Activated CD4-positive, alpha-beta T cell treated with anti-CD3 and anti-CD28 coated beads, Interleukin-2, amount 10 ng/mL, durations not matched to agents 7 days and 5 days (primary cell): ENCODE measurements at regions not wholly inside any gene's neighbourhood (a gene's known extent, or its start where the extent isn't known, plus 50 kb on each side); places are given as distances from the start of the nearest gene placed in this dataset.
"Not testable (repeated sequence)": the region's sequence is repeated elsewhere in the genome, so short reads cannot be mapped to it uniquely, and the experiment has no call there.

Experiments
- CTCF ChIA-PET: fragments of 350-600 bp; sonication (Branson Sonifier 250); formaldehyde crosslinking; loops from one replicate; lab custom pipeline; 2021; ENCODE audit warnings: antibody characterized with exemption; lab: Charles Lee
- POLR2A ChIA-PET: fragments of 350-600 bp; sonication (Branson Sonifier 250); formaldehyde crosslinking; loops from one replicate; lab custom pipeline; 2021; ENCODE audit warnings: antibody characterized with exemption; lab: Charles Lee
- DNase-seq: peaks from one replicate; pipeline ENCODE4 v3.0.0-alpha.2; 2020
- H3K27ac Mint-ChIP-seq: one replicate; pipeline ENCODE4 v1.8.0; 2021; ENCODE audit warnings: mild to moderate bottlenecking, moderate library complexity, mixed read lengths
- H3K27me3 Mint-ChIP-seq: one replicate; pipeline ENCODE4 v1.8.0; 2021; ENCODE audit warnings: mixed read lengths
- H3K36me3 Mint-ChIP-seq: one replicate; pipeline ENCODE4 v1.8.0; 2021; ENCODE audit warnings: low read depth, mixed read lengths
- H3K4me1 Mint-ChIP-seq: one replicate; pipeline ENCODE4 v1.8.0; 2021; ENCODE audit warnings: mixed read lengths
- H3K4me3 Mint-ChIP-seq: one replicate; pipeline ENCODE4 v1.8.0; 2021; ENCODE audit warnings: mild to moderate bottlenecking, moderate library complexity, mixed read lengths
- H3K9me3 Mint-ChIP-seq: one replicate; pipeline ENCODE4 v1.8.0; 2021; ENCODE audit warnings: mixed read lengths

DNA sequence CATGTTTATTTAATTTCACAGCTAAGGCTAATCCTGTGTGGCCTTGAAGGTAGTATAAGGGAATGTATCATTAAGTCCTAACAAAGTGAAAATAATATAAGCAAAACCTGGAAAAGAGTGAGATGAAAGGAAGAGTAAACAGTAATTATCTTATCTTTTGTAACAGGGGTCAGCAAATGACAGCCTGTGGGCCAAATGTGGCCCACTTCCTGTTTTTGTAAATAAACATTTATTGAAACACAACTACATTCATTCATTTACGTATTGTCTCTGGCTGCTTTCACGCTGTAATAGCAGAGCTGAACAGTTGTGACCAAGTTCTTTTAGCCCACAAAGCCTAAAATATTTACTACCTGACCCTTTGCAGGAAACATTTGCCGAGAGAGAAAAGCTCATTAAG is 78.4 kb upstream of the HTR4 start:
- H3K36me3 Mint-ChIP-seq = no peaks in the 10 kb centered on the region
- DNase-seq = no peak
- H3K27ac Mint-ChIP-seq = no peak overlapping the region
- ChIA-PET POLR2A (no interaction called here), CTCF (interaction anchor here (0.7 to 5.4 kb wide), 7 partner anchors 40 to 553 kb away, joined by 3 to 35 read pairs (median 4); no protein-coding TSS in a partner anchor)
- H3K27me3 Mint-ChIP-seq = peaks cover 1% of the 10 kb centered on the region
- no peak overlapping the region for H3K4me3 Mint-ChIP-seq
- H3K4me1 Mint-ChIP-seq = peaks cover 4% of the 10 kb centered on the region
- no peaks in the 10 kb centered on the region for H3K9me3 Mint-ChIP-seq

DNA sequence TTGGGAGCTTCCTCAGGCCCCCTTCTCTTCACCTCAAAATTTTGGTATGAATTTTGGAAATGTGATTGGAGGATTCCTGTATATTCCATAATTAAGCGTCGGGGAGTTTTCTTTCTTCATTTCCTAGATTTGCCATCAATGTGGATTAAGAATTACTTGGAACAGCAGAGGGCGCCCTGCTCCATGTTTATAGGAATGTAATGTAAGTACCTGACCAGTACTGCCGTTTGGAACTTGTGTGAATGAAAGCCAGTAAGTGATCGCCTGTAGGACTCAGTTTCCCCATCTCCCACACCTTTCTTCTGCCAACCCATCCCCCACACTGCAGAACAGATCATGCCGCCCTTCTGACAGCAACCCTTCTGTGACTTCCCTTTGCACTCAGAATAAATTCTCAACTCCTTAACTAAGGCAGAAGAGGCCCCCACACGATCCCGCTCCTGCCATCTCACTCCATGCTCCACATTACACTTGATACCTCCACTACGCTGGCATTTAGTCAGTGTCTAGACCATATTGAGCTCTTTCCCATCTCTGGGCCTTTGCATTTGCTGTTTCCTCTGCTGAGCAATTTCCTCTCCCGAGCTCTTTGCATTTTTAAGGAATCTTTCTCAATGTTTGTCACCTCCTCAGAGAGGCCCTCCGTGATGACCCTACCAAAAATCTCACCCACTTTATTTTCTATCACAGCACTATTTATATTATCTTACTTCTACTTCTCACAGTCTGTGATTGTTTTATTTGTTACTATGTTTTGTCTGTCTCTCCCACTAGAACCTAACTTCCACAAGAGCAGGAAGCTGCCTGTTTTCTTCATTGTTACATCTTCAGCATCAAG is 79.5 kb upstream of the HTR4 start:
- DNase-seq = peak; percentile 81
- POLR2A ChIA-PET = interaction anchor here (1.2 kb wide), 1 partner anchor 224 kb away, joined by 3 read pairs; no protein-coding TSS in a partner anchor
- Mint-ChIP-seq H3K4me3 (no peak overlapping the region), H3K27ac (no peak overlapping the region), H3K36me3 (no peaks in the 10 kb centered on the region), H3K4me1 (peaks cover 4% of the 10 kb centered on the region), H3K27me3 (peaks cover 4% of the 10 kb centered on the region), H3K9me3 (no peaks in the 10 kb centered on the region)
- CTCF ChIA-PET = interaction anchor here (0.6 to 5.4 kb wide), 11 partner anchors 9 to 535 kb away, joined by 3 to 35 read pairs (median 3); no protein-coding TSS in a partner anchor

DNA sequence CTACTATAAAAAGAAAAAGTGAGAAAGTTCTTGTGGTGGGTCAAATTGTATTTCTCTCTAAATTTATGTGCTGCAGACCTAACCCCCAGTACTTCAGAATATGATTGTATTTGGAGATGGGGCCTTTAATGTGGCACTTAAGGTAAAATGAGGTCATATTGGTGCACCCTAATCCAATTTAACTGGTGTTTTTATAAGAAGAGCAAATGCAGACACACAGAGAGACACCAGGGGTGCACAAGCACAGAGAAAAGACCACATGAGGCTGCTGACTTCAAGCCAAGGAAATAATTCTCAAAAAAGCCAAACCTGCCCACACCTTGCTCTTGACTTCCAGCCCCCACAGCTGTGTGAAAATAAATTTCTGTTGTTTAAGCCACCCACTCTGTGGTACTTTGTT is 80.2 kb upstream of the HTR4 start:
- POLR2A ChIA-PET = interaction anchor here (1.2 kb wide), 1 partner anchor 223 kb away, joined by 3 read pairs; no protein-coding TSS in a partner anchor
- H3K4me1 Mint-ChIP-seq = peaks cover 4% of the 10 kb centered on the region
- CTCF ChIA-PET = interaction anchor here (0.6 to 1.1 kb wide), 4 partner anchors 8 to 305 kb away, joined by 3 to 5 read pairs (median 4); no protein-coding TSS in a partner anchor

DNA sequence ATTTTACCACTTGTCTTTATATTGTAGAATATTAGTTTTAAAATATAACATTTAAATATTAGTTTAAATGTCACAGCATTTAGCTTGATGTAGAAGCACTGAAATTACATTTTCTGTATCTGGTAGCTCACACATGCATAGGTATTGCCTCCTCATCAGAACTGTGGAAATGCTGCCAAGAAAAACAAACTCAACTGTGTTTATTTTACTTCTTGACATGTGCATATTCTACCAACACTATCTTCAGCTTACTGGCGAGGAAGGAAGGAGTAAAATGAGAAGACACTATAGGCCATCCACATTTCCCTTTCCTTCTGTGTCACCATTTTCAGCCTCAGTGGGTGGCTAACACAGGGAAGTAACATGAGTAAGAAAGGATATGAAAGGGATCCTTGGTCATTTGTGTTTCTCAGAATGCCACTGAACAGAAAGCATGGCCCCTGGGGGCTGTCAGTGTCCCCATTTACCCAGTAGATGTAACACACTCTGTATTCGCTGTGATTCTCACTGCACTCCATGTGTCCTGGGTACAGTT is 81.0 kb upstream of the HTR4 start:
- H3K9me3 Mint-ChIP-seq = no peaks in the 10 kb centered on the region
- POLR2A ChIA-PET = no interaction called here
- no peak overlapping the region for H3K4me3 Mint-ChIP-seq
- peaks cover 4% of the 10 kb centered on the region for H3K27me3 Mint-ChIP-seq
- H3K27ac Mint-ChIP-seq = no peak overlapping the region
- peaks cover 4% of the 10 kb centered on the region for H3K4me1 Mint-ChIP-seq
- CTCF ChIA-PET = interaction anchor here (0.7 kb wide), 1 partner anchor 379 kb away, joined by 4 read pairs; no protein-coding TSS in a partner anchor
- no peak for DNase-seq
- no peaks in the 10 kb centered on the region for H3K36me3 Mint-ChIP-seq

More for the DNA sequence above, 80.2 kb upstream of the HTR4 start:
- no peaks in the 10 kb centered on the region for H3K9me3 Mint-ChIP-seq
- H3K36me3 Mint-ChIP-seq = no peaks in the 10 kb centered on the region
- H3K4me3 Mint-ChIP-seq = no peak overlapping the region
- no peak overlapping the region for H3K27ac Mint-ChIP-seq
- DNase-seq = no peak
- H3K27me3 Mint-ChIP-seq = peaks cover 4% of the 10 kb centered on the region

DNA sequence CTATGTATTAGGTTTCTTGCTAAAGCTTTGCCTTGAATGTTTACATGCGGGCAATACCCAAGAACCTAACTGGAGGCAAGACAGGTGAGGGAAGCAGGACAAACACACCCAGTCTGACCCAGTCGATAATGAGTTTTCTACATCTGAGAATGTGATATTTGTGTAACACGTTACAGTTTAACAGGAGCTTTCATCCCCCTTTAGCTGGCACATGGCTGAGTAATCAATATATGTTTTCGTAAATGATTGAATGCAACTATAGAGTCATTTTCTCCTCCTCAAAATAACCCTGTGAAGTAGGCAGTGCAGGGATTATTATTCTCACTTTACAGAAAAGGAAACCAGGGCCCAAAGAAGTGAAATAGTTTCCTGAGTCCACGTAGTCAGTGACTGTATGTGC is 84.7 kb upstream of the HTR4 start:
- no peaks in the 10 kb centered on the region for H3K9me3 Mint-ChIP-seq
- DNase-seq = no peak
- no peak overlapping the region for H3K4me3 Mint-ChIP-seq
- H3K4me1 Mint-ChIP-seq = no peaks in the 10 kb centered on the region
- POLR2A ChIA-PET = interaction anchor here (0.6 kb wide), 1 partner anchor 1336 kb away, joined by 3 read pairs; no protein-coding TSS in a partner anchor
- no peaks in the 10 kb centered on the region for H3K36me3 Mint-ChIP-seq
- peaks cover 13% of the 10 kb centered on the region for H3K27me3 Mint-ChIP-seq
- no peak overlapping the region for H3K27ac Mint-ChIP-seq
- CTCF ChIA-PET = interaction anchor here (1.0 to 4.0 kb wide), 6 partner anchors 8 to 297 kb away, joined by 3 to 15 read pairs (median 4); no protein-coding TSS in a partner anchor

DNA sequence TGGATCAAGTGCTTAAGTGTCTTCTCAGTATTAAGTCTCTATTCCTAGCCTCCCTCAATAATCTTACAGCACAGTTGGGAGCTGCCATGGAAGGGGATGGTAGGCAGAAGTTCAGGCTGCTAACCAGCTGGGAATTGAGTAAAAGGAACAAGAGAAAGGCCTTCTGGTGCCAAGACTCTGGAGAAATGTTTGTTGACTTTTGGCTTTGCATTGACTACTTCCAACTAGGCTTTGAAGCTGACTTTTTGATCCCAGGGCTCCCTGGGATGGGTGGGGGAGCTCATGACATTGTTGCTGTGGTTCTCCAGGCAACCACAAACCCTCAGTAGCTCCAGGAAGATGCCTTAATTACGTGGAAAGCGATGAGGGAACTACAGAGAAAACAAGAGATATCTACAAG is 85.2 kb upstream of the HTR4 start:
- Mint-ChIP-seq H3K27ac (no peak overlapping the region), H3K27me3 (peaks cover 16% of the 10 kb centered on the region), H3K4me3 (no peak overlapping the region), H3K4me1 (no peaks in the 10 kb centered on the region), H3K36me3 (no peaks in the 10 kb centered on the region), H3K9me3 (no peaks in the 10 kb centered on the region)
- ChIA-PET POLR2A (interaction anchor here (0.6 kb wide), 1 partner anchor 1336 kb away, joined by 3 read pairs; no protein-coding TSS in a partner anchor), CTCF (interaction anchor here (0.8 to 4.0 kb wide), 7 partner anchors 9 to 296 kb away, joined by 3 to 15 read pairs (median 3); no protein-coding TSS in a partner anchor)
- no peak for DNase-seq

DNA sequence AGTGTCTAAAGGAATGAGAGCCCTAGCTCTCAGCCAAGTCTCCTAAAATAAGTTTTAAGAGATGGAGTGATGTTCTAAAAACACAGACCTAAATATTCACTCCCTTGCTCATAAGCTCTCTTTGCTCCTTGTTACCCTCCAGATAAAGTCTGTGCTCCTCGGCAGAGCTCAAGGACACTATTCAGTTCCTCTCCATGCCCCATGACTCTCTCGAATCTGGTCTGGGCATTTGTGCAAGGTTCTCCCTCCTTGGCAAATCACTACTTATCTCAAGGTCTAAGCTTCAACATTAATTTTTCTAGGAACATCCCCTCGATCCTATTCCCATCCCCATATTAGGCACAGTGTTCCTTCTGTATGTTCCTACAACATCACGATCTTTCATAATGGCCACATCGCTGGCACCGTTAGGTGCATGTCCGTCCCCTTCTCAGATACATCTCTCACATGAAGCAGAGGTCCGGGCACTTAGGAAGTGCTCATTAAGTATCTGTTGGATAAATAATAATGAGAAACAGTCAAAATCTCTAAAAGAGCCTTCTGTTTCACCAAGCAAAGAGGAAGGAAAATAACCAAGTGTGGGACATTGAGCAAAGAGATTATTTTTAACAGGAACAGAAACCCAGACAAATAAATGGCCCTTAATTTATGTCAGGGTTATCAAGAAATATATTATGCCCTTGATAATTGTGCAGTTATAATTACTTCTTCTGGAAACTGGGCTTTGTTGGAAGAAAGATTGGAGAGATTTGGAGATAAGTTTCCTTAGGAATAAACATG is 85.9 kb upstream of the HTR4 start:
- no peak for DNase-seq
- POLR2A ChIA-PET = no interaction called here
- H3K4me3 Mint-ChIP-seq = no peak overlapping the region
- H3K27ac Mint-ChIP-seq = no peak overlapping the region
- H3K9me3 Mint-ChIP-seq = no peaks in the 10 kb centered on the region
- H3K27me3 Mint-ChIP-seq = peaks cover 18% of the 10 kb centered on the region
- H3K36me3 Mint-ChIP-seq = no peaks in the 10 kb centered on the region
- CTCF ChIA-PET = interaction anchor here (0.8 to 4.0 kb wide), 6 partner anchors 10 to 296 kb away, joined by 3 to 15 read pairs (median 4); no protein-coding TSS in a partner anchor
- no peaks in the 10 kb centered on the region for H3K4me1 Mint-ChIP-seq

DNA sequence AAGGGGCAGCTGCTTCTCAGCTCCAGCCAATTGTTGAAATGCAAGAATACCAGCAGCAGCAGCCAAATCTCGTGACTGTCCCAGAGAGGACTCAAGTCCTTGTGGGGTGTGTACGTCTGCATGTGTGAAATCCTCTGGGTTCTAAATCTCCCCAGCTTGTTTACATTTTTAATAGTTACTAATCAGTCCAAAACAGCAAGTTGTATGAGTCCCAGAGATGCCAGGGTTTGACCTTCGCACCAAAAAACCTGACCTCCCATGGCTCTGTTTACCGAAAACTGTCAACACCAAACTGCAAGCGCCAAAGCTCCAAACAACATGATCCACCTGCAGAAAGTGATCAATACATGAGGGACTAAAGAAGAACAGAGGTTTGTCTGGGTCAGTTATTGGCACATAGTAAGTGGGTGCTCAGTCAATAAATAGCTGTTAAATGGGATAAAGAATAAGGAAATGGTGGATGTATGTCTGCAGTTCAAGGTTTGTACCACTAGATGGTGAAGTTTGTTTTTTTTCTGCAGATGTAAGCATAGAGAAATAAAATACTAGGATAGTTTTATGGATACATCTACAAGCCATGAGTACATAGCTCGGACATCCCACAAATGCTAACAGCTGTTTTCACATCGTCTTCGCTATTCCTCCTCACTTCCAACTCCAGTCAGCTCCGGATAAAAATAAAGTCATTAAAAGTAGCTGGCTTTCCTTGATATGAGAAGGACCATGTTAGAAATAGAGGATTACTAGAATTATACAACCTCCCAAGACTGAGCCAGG is 85.3 kb upstream of the ADRB2 start:
- CTCF ChIA-PET = interaction anchor here (0.6 to 4.0 kb wide), 9 partner anchors 8 to 295 kb away, joined by 3 to 15 read pairs (median 3); no protein-coding TSS in a partner anchor

DNA sequence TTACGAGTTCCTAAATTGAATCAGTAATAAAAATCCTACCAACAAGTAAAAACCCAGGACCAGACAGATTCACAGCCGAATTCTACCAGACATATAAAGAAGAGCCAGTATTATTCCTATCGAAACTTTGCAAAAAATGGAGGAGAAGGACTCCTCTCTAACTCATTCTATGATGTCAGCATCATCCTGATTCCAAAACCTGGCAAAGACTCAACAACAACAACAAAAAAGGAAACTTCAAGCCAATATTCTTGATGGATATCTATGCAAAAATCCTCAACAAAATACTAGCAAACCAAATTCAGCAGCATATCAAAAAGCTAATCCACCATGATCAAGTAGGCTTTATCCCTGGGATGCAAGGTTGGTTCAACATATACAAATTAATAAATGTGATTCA is 84.6 kb upstream of the ADRB2 start:
- POLR2A ChIA-PET, H3K4me1 Mint-ChIP-seq, H3K36me3 Mint-ChIP-seq, H3K4me3 Mint-ChIP-seq, H3K9me3 Mint-ChIP-seq, DNase-seq, H3K27ac Mint-ChIP-seq: not testable (repeated sequence)
- H3K27me3 Mint-ChIP-seq = peaks cover 20% of the 10 kb centered on the region
- CTCF ChIA-PET = interaction anchor here (0.7 to 4.0 kb wide), 9 partner anchors 11 to 406 kb away, joined by 3 to 15 read pairs (median 3); partner anchors contain the start of gene SPINK9

More for the DNA sequence above, 85.3 kb upstream of the ADRB2 start:
- Mint-ChIP-seq H3K36me3 (no peaks in the 10 kb centered on the region), H3K4me3 (no peak overlapping the region), H3K4me1 (no peaks in the 10 kb centered on the region), H3K27ac (no peak overlapping the region), H3K27me3 (peaks cover 20% of the 10 kb centered on the region), H3K9me3 (no peaks in the 10 kb centered on the region)
- DNase-seq = no peak
- POLR2A ChIA-PET = no interaction called here

DNA sequence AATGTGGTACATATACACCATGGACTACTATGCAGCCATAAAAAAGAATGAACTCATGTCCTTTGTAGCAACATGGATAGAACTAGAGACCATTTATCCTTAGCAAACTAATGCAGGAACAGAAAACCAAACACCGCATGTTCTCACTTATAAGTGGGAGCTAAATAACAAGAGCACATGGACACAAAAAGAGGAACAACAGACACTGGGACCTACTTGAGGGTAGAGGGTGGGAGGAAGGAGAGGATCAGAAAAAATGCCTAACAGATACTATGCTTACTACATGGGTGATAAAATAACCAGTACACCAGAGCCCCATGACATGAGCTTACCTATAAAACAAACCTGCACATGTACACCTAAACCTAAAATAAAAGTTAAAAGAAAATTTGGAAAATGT is 82.0 kb upstream of the ADRB2 start:
- peaks cover 19% of the 10 kb centered on the region for H3K27me3 Mint-ChIP-seq
- DNase-seq, H3K27ac Mint-ChIP-seq, CTCF ChIA-PET, H3K9me3 Mint-ChIP-seq, POLR2A ChIA-PET, H3K36me3 Mint-ChIP-seq, H3K4me3 Mint-ChIP-seq, H3K4me1 Mint-ChIP-seq: not testable (repeated sequence)

DNA sequence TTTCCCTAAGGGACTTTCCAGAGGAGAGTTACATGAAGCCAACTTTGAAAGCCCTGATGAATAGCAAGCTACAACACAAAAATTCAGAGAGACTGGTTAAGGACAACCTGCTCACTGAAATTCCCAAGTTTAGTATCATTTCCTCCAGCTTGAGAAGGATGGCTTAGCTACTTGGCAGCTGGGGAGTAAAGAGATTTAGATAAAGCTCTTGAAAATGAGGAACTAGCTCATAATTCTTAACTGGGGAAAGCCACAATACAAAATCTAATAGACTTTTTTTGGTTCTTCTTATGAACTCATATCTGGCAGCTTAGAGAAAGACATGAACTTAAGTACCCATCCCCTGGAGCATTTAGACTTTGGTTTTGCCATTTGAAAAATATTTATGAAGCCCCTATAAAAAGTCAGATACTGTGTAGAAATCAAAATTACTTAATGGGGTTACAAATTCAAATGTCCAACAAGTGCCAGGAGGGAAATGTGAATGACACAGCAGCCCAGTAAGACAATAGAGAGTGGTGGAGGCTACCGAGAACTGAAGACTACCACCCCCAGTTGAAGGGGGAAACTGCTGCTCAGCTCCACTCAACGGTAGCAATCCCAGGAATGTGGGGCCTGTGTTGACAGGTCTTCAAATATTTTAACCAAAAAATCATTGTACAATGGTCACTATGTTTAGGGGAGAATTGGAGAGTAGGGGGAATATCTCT is 79.4 kb upstream of the ADRB2 start:
- no peaks in the 10 kb centered on the region for H3K9me3 Mint-ChIP-seq
- no peak overlapping the region for H3K27ac Mint-ChIP-seq
- peaks cover 14% of the 10 kb centered on the region for H3K27me3 Mint-ChIP-seq
- CTCF ChIA-PET = interaction anchor here (0.6 kb wide), 4 partner anchors 14 to 516 kb away, joined by 3 to 5 read pairs (median 3); no protein-coding TSS in a partner anchor
- H3K4me1 Mint-ChIP-seq = no peaks in the 10 kb centered on the region
- no peak for DNase-seq
- no peak overlapping the region for H3K4me3 Mint-ChIP-seq
- no peaks in the 10 kb centered on the region for H3K36me3 Mint-ChIP-seq
- POLR2A ChIA-PET = no interaction called here
